ENCODE measurements at regions not wholly inside any gene's neighbourhood (a gene's known extent, or its start where the extent isn't known, plus 50 kb on each side); places are given as distances from the start of the nearest gene placed in this dataset.

- CTCF ChIA-PET: interaction anchor here (0.7 to 12.5 kb wide), 4 partner anchors 38 to 86 kb away, joined by 3 to 92 read pairs (median 8); partner anchors contain the start of gene IL12A
- no peak for DNase-seq (ENCODE audit: low read depth, low spot score)
- POLR2A ChIA-PET: no interaction called here
- no peak overlapping the region for H3K4me3 ChIP-seq (ENCODE audit: low read depth, low read length)
- TF ChIP-seq, protein P1, sequence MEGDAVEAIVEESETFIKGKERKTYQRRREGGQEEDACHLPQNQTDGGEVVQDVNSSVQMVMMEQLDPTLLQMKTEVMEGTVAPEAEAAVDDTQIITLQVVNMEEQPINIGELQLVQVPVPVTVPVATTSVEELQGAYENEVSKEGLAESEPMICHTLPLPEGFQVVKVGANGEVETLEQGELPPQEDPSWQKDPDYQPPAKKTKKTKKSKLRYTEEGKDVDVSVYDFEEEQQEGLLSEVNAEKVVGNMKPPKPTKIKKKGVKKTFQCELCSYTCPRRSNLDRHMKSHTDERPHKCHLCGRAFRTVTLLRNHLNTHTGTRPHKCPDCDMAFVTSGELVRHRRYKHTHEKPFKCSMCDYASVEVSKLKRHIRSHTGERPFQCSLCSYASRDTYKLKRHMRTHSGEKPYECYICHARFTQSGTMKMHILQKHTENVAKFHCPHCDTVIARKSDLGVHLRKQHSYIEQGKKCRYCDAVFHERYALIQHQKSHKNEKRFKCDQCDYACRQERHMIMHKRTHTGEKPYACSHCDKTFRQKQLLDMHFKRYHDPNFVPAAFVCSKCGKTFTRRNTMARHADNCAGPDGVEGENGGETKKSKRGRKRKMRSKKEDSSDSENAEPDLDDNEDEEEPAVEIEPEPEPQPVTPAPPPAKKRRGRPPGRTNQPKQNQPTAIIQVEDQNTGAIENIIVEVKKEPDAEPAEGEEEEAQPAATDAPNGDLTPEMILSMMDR (IDR thresholded peaks at IDR 0.05; ENCODE audit: insufficient read depth, low read length, missing control alignments): no peak
Measured at GRCh38 chr3:159922861-159923312, 65.7 kb upstream of the IL12A start.

GRCh38 chr3:159923336-159923735, 65.3 kb upstream of the IL12A start:
- ChIA-PET CTCF (interaction anchor here (3.0 to 12.5 kb wide), 2 partner anchors 65 to 82 kb away, joined by 13 to 92 read pairs; partner anchors contain the start of gene IL12A), POLR2A (no interaction called here)
- no peak for DNase-seq (ENCODE audit: low read depth, low spot score)
- H3K4me3 ChIP-seq (ENCODE audit: low read depth, low read length): no peak overlapping the region
- TF ChIP-seq, protein P1 (IDR thresholded peaks at IDR 0.05; ENCODE audit: insufficient read depth, low read length, missing control alignments): no peak

DNA sequence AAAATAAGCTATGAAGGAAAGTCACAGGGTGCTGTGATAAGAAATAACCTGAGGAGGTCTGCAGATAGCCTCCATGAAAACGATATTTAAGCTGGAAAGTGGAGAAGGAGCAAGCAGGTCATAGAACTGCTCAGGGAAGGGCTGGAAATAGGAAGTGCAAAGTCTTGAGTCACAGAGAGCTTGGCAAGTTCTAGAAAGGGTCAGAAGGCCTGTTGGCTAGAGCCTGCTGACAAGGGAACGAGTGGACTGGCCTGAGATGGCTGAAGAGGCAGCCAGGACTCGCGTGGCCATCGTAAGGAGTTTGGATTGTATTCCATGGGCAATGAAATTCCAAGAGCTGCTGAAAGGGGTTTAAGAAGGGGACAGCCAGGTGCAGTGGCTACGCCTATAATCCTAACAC, 64.7 kb upstream of the IL12A start:
- no peak overlapping the region for H3K4me3 ChIP-seq (ENCODE audit: low read depth, low read length)
- ChIA-PET POLR2A (no interaction called here), CTCF (interaction anchor here (3.0 to 12.5 kb wide), 2 partner anchors 65 to 82 kb away, joined by 13 to 92 read pairs; partner anchors contain the start of gene IL12A)
- TF ChIP-seq, protein P1 (IDR thresholded peaks at IDR 0.05; ENCODE audit: insufficient read depth, low read length, missing control alignments): no peak
- DNase-seq (ENCODE audit: low read depth, low spot score): no peak

GRCh38 chr3:159924411-159924810, 64.2 kb upstream of the IL12A start:
- ChIA-PET POLR2A (no interaction called here), CTCF (interaction anchor here (3.0 to 12.5 kb wide), 2 partner anchors 64 to 81 kb away, joined by 13 to 92 read pairs; partner anchors contain the start of gene IL12A)
- TF ChIP-seq, protein P1 (IDR thresholded peaks at IDR 0.05; ENCODE audit: insufficient read depth, low read length, missing control alignments): no peak
- no peak overlapping the region for H3K4me3 ChIP-seq (ENCODE audit: low read depth, low read length)
- DNase-seq (ENCODE audit: low read depth, low spot score): no peak

DNA sequence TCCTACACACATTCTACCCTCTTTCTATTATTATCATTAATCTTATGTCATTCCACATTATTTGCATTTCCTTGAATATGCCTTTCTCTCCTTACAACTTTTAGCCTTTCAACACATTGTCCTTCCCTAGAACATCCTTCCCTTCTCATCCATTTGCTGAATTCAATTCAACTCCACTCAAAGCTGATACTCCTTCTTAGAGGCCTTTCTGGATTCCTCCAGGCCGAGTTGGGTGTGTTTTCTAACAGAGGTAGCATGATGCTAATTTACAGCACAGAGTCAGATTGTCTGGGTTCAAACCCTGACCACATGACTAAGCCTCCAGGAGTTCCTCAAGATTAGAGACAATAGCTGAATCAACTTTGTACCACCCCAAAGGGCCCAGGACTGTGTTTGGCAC, 63.4 kb upstream of the IL12A start:
- no peak for DNase-seq (ENCODE audit: low read depth, low spot score)
- no peak overlapping the region for H3K4me3 ChIP-seq (ENCODE audit: low read depth, low read length)
- ChIA-PET POLR2A (no interaction called here), CTCF (interaction anchor here (1.0 to 12.5 kb wide), 2 partner anchors 41 to 64 kb away, joined by 3 to 92 read pairs; partner anchors contain the start of gene IL12A)
- TF ChIP-seq, protein P1 (IDR thresholded peaks at IDR 0.05; ENCODE audit: insufficient read depth, low read length, missing control alignments): no peak

DNA sequence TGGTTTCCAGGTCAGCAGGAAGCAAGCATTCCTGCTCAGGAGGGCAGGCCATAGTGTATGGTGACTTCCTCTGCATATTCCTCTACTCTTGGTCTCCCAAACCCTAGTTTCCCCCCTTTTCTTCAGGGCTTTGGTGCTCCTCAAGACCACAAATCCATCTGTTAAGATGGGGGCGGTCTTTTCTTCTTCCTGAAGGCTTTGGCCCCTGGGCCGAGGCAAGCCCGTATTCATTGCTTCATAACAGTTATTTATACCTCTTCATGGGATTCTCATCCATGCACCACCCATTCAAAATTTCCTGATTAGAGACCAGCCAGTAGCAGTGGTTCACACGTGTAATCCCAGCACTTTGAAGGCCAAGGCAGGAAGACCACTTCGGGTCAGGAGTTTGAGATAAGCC, 62.1 kb upstream of the IL12A start:
- no peak overlapping the region for H3K4me3 ChIP-seq (ENCODE audit: low read depth, low read length)
- TF ChIP-seq, protein P1 (IDR thresholded peaks at IDR 0.05; ENCODE audit: insufficient read depth, low read length, missing control alignments): no peak
- DNase-seq (ENCODE audit: low read depth, low spot score): no peak
- POLR2A ChIA-PET: no interaction called here
- CTCF ChIA-PET: interaction anchor here (1.2 to 12.5 kb wide), 3 partner anchors 41 to 80 kb away, joined by 3 to 92 read pairs (median 31); partner anchors contain the start of gene IL12A

Measured in AG04449 (cell line).